H9 (cell line): ENCODE measurements at regions not wholly inside any gene's neighbourhood (a gene's known extent, or its start where the extent isn't known, plus 50 kb on each side); places are given as distances from the start of the nearest gene placed in this dataset.

ENCODE experiments used
- DNase-seq: peaks from one replicate; pipeline ENCODE4 v3.0.0-alpha.2; 2017
- H2AFZ ChIP-seq: one replicate; pipeline ENCODE4 v1.6.1; 2013; ENCODE audit warnings: mild to moderate bottlenecking, low read length, control low read depth, moderate library complexity
- H2AK5ac ChIP-seq: 2 replicates; pipeline ENCODE4 v1.6.1; 2013; ENCODE audit warnings: low read length, control low read depth, mixed read lengths; ENCODE audit not compliant: insufficient read length
- H2BK120ac ChIP-seq: one replicate; pipeline ENCODE4 v1.6.1; 2013; ENCODE audit warnings: low read depth, mild to moderate bottlenecking, low read length, control low read depth, inconsistent platforms; ENCODE audit not compliant: poor library complexity, severe bottlenecking
- H2BK12ac ChIP-seq: 2 replicates; pipeline ENCODE4 v1.6.1; 2013; ENCODE audit warnings: low read length, control low read depth, mixed read lengths, low read depth; ENCODE audit not compliant: insufficient read length
- H2BK15ac ChIP-seq: 2 replicates; pipeline ENCODE4 v1.6.1; 2013; ENCODE audit warnings: low read depth, low read length, control low read depth
- H2BK20ac ChIP-seq: one replicate; pipeline ENCODE4 v1.6.1; 2013; ENCODE audit warnings: low read depth, mild to moderate bottlenecking, low read length, control low read depth, inconsistent platforms; ENCODE audit not compliant: poor library complexity, severe bottlenecking
- H2BK5ac ChIP-seq: 2 replicates; pipeline ENCODE4 v1.6.1; 2013; ENCODE audit warnings: low read length, control low read depth, mixed read lengths; ENCODE audit not compliant: insufficient read length
- H3K14ac ChIP-seq: 2 replicates; pipeline ENCODE4 v1.6.1; 2013; ENCODE audit warnings: low read length, control low read depth; ENCODE audit not compliant: insufficient read depth
- H3K18ac ChIP-seq: 2 replicates; pipeline ENCODE4 v1.6.1; 2013; ENCODE audit warnings: low read depth, mild to moderate bottlenecking, mixed read lengths, low read length, control low read depth; ENCODE audit not compliant: insufficient read length
- H3K23ac ChIP-seq: 2 replicates; pipeline ENCODE4 v1.6.1; 2013; ENCODE audit warnings: low read length, control low read depth, mixed read lengths, low read depth; ENCODE audit not compliant: insufficient read length
- H3K23me2 ChIP-seq: 2 replicates; pipeline ENCODE4 v1.6.1; 2013; ENCODE audit warnings: low read depth, mild to moderate bottlenecking, mixed read lengths, low read length, control low read depth; ENCODE audit not compliant: insufficient read length, poor library complexity, severe bottlenecking
- H3K27ac ChIP-seq: 2 replicates; pipeline ENCODE4 v1.5.1; 2013; ENCODE audit warnings: low read length, control low read depth, mixed read lengths, low read depth; ENCODE audit not compliant: insufficient read length
- H3K27me3 ChIP-seq: 2 replicates; pipeline ENCODE4 v1.6.1; 2013; ENCODE audit warnings: low read length, control low read depth, inconsistent platforms; ENCODE audit not compliant: insufficient read depth
- H3K4ac ChIP-seq: 2 replicates; pipeline ENCODE4 v1.6.1; 2013; ENCODE audit warnings: low read depth, mild to moderate bottlenecking, control low read depth, inconsistent platforms, low read length, moderate library complexity
- H3K4me1 ChIP-seq: 2 replicates; pipeline ENCODE4 v1.6.1; 2013; ENCODE audit warnings: low read length, control low read depth, inconsistent platforms; ENCODE audit not compliant: insufficient read depth
- H3K4me2 ChIP-seq: 2 replicates; pipeline ENCODE4 v1.6.1; 2013; ENCODE audit warnings: low read length, control low read depth, mixed read lengths; ENCODE audit not compliant: insufficient read length, insufficient read depth
- H3K56ac ChIP-seq: 2 replicates; pipeline ENCODE4 v1.6.1; 2013; ENCODE audit warnings: low read depth, mild to moderate bottlenecking, mixed read lengths, low read length, control low read depth; ENCODE audit not compliant: insufficient read length
- H3K79me1 ChIP-seq: 2 replicates; pipeline ENCODE4 v1.6.1; 2013; ENCODE audit warnings: low read depth, mild to moderate bottlenecking, moderate library complexity, low read length, control low read depth, inconsistent platforms; ENCODE audit not compliant: insufficient read depth, poor library complexity, severe bottlenecking
- H3K79me2 ChIP-seq: 2 replicates; pipeline ENCODE4 v1.6.1; 2013; ENCODE audit warnings: low read length, control low read depth, inconsistent platforms; ENCODE audit not compliant: insufficient read depth
- H3K9ac ChIP-seq: 2 replicates; pipeline ENCODE4 v1.6.1; 2013; ENCODE audit warnings: low read length, control low read depth, mixed read lengths; ENCODE audit not compliant: insufficient read length; ENCODE audit errors: extremely low read depth
- H3K9me3 ChIP-seq: one replicate; pipeline ENCODE4 v1.6.1; 2013; ENCODE audit warnings: low read depth, low read length, inconsistent platforms; ENCODE audit not compliant: control insufficient read depth
- H3T11ph ChIP-seq: one replicate; pipeline ENCODE4 v1.6.1; 2013; ENCODE audit warnings: mild to moderate bottlenecking, low read length, control low read depth, inconsistent platforms
- H4K20me1 ChIP-seq: one replicate; pipeline ENCODE4 v1.6.1; 2013; ENCODE audit not compliant: control insufficient read depth, insufficient read length, insufficient read depth
- H4K5ac ChIP-seq: 2 replicates; pipeline ENCODE4 v1.6.1; 2013; ENCODE audit warnings: low read depth, mild to moderate bottlenecking, mixed read lengths, low read length, control low read depth; ENCODE audit not compliant: insufficient read length
- H4K8ac ChIP-seq: replicated peaks from 2 replicates; pipeline ENCODE4 v1.6.1; 2013; ENCODE audit warnings: low read length, control low read depth, mixed read lengths, low read depth; ENCODE audit not compliant: insufficient read length
- H4K91ac ChIP-seq: 2 replicates; pipeline ENCODE4 v1.6.1; 2013; ENCODE audit warnings: low read depth, mild to moderate bottlenecking, moderate library complexity, mixed read lengths, low read length, control low read depth; ENCODE audit not compliant: insufficient read length
- H3K27ac Mint-ChIP-seq, 3 experiments: 2 replicates in 2 of 3; 3 replicates in 1 of 3; pipeline ENCODE4 v1.8.0; 2020 to 2021; ENCODE audit warnings: mixed read lengths in 3 of 3, mild to moderate bottlenecking in 1 of 3, moderate library complexity in 1 of 3
- H3K27me3 Mint-ChIP-seq: 2 replicates; pipeline ENCODE4 v1.8.0; 2021; ENCODE audit warnings: low read depth, mild to moderate bottlenecking, moderate library complexity, mixed read lengths
- H3K36me3 Mint-ChIP-seq, 3 experiments: 2 replicates in 2 of 3; 3 replicates in 1 of 3; pipeline ENCODE4 v1.8.0; 2020 to 2021; ENCODE audit warnings: low read depth in 3 of 3, mixed read lengths in 3 of 3; ENCODE audit not compliant: insufficient read depth in 1 of 3
- H3K4me1 Mint-ChIP-seq, 2 experiments: 2 replicates each; pipeline ENCODE4 v1.8.0; 2020; ENCODE audit warnings: mixed read lengths in 2 of 2
- H3K4me3 Mint-ChIP-seq, 2 experiments: 2 replicates in 1 of 2; 3 replicates in 1 of 2; pipeline ENCODE4 v1.8.0; 2020 to 2021; ENCODE audit warnings: mild to moderate bottlenecking in 2 of 2, mixed read lengths in 2 of 2, moderate library complexity in 1 of 2
- H3K9me3 Mint-ChIP-seq, 2 experiments: 2 replicates in 1 of 2; 3 replicates in 1 of 2; pipeline ENCODE4 v1.8.0; 2020; ENCODE audit warnings: mild to moderate bottlenecking in 2 of 2, mixed read lengths in 2 of 2, moderate library complexity in 1 of 2
- CTCF ChIP-seq: fragments of 200-600 bp; sonication (generic); conservative IDR thresholded peaks from 3 replicates; pipeline ENCODE4 v1.8.0; 2021; ENCODE audit warnings: antibody characterized with exemption, mild to moderate bottlenecking
- WGBS: extraction: QIAGEN DNeasy Blood & Tissue Kit; methylation state at CpG from one replicate; pipeline ENCODE4 v1.1.7; 2013; ENCODE audit warnings: missing lambda C conversion rate, low lambda C conversion rate, mixed read lengths; ENCODE audit not compliant: insufficient read length; ENCODE audit errors: extremely low coverage; 5-methylcytosine and 5-hydroxymethylcytosine counted together

- Mint-ChIP-seq H3K36me3 (peaks cover 1 to 4% (median 4%) of the 10 kb centered on the region in 3 experiments; a peak in 4 of 7 replicates), H3K4me1 (peaks cover 28 to 47% of the 10 kb centered on the region in 2 experiments), H3K4me3 (no peak overlapping the region; a peak in 1 of 5 replicates), H3K9me3 (peaks cover 3 to 4% of the 10 kb centered on the region in 2 experiments; a peak in 4 of 5 replicates), H3K27ac (no peak overlapping the region), H3K27me3 (no peaks in the 10 kb centered on the region)
- no peak overlapping the region for H2BK5ac ChIP-seq
- H4K5ac ChIP-seq, result no peak overlapping the region
- no peaks in the 10 kb centered on the region for H3K79me2 ChIP-seq
- no peak overlapping the region for H3K14ac ChIP-seq
- H2BK15ac ChIP-seq, result no peak overlapping the region
- no peak overlapping the region for H3T11ph ChIP-seq
- H3K23ac ChIP-seq, result no peak overlapping the region
- no peak overlapping the region for H2BK20ac ChIP-seq
- H3K4ac ChIP-seq, result no peak overlapping the region
- TF ChIP-seq CTCF, result no peak
- H3K79me1 ChIP-seq, result no peaks in the 10 kb centered on the region
- H3K23me2 ChIP-seq, result no peaks in the 10 kb centered on the region
- no peak overlapping the region for H2BK120ac ChIP-seq
- H2AFZ ChIP-seq, result no peak overlapping the region
- no peak overlapping the region for H3K27ac ChIP-seq
- H3K9me3 ChIP-seq, result no peaks in the 10 kb centered on the region
- WGBS, result no CpG with 5 or more reads among the region's 1 CpG
- no peak overlapping the region for H3K4me2 ChIP-seq
- H4K20me1 ChIP-seq, result no peaks in the 10 kb centered on the region
- H3K27me3 ChIP-seq, result no peaks in the 10 kb centered on the region
- H3K9ac ChIP-seq, result no peak overlapping the region
- no peak overlapping the region for H4K8ac ChIP-seq
- DNase-seq, result no peak
- no peak overlapping the region for H3K56ac ChIP-seq
- H4K91ac ChIP-seq, result no peak overlapping the region
- H2BK12ac ChIP-seq, result no peak overlapping the region
- no peak overlapping the region for H2AK5ac ChIP-seq
- H3K18ac ChIP-seq, result no peak overlapping the region
- peaks cover 4% of the 10 kb centered on the region; the same call in 1 of the 2 replicates for H3K4me1 ChIP-seq
Observed at GRCh38 chr18:6563896-6564295, 149.2 kb upstream of the L3MBTL4 start.
